NB4 (cell line): ENCODE measurements at regions not wholly inside any gene's neighbourhood (a gene's known extent, or its start where the extent isn't known, plus 50 kb on each side); places are given as distances from the start of the nearest gene placed in this dataset.
"Not testable (repeated sequence)": the region's sequence is repeated elsewhere in the genome, so short reads cannot be mapped to it uniquely, and the experiment has no call there.

Source experiments
- DNase-seq: peaks from one replicate; pipeline ENCODE4 v3.0.0; 2010; ENCODE audit warnings: low read depth
- H3K4me3 ChIP-seq: one replicate; pipeline ENCODE4 v1.5.1; 2011; ENCODE audit warnings: mild to moderate bottlenecking, low read depth, low read length, moderate library complexity
- CTCF ChIP-seq: IDR thresholded peaks from one replicate; pipeline ENCODE4 v1.5.1; 2012; ENCODE audit warnings: low read depth, low read length
- MYC ChIP-seq: IDR thresholded peaks from 2 replicates; pipeline ENCODE4 v1.6.1; 2011; ENCODE audit warnings: low read depth, low read length
- POLR2A ChIP-seq: IDR thresholded peaks from 2 replicates; pipeline ENCODE4 v1.6.1; 2011; ENCODE audit warnings: mild to moderate bottlenecking; ENCODE audit not compliant: insufficient read length; ENCODE audit errors: extremely low read depth
- TF ChIP-seq, protein P1 (sequence below): IDR thresholded peaks from 2 replicates; pipeline ENCODE4 v1.6.1; 2011; ENCODE audit warnings: low read depth, low read length

DNA sequence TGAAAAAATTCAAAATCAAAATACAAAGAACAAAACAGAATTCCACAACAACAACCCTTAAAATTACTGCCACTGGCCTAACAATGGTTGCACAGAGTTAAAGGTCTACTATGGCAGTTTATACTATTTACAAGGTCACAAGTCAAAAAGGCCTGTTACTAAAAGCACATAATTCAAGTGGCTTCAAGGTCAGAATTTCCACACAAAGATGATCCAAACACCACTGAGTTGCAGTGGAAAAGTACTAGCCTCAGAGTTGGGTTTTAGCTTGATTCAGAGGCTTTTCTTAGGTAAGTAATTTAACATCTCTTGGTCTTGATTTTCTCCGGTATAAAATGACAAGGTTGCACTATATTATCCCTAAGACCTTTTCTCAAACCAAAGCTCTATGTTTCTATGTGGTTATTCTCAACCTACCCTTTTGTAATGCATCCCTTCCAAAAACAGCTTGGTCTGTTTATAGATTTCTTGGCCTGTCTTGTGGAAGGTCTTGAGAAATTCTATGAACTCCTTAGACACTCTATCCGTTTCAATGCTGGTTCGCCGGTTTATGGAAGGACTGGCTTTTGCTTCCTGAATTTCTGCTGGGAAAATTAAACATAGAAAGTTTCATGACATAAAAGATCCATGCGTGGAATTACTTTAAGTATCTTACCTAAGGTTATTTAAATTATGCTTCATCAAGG is 69.5 kb downstream of the MDH2 start:
- H3K4me3 ChIP-seq, DNase-seq: not testable (repeated sequence)

DNA sequence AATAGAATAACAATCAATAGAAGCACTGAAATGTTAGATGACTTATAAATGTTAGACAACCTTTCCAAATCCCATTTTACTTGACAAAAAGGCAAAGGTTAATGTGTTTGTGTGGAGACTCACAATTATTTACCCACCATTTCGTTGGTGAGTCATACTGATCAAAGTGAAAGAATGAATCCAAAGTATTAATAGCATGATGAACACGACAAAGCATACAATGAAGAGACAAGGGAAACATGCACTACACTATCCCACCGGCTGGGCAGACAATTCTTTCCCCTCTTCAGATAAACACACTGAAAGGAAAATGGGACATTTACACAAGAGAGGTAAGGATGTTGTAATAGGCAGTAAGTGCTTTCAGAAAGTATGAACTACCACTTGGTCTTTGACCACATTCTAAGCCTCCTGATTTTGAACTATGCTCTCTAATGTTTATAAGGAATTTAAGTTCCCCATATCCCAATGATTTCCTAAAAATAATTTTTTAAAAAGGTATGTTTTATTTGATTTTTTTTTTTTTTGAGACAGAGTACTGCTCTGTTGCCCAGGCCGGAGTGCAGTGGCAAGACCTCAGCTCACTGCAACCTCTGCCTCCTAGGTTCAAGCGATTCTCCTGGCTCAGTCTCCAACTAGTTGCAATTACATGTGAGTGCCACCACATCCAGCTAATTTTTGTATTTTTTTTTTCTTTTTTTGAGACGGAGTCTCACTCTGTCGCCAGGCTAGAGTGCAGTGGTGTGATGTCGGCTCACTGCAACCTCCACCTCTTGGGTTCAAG is 70.5 kb downstream of the MDH2 start:
- not testable (repeated sequence) for H3K4me3 ChIP-seq, DNase-seq

- H3K4me3 ChIP-seq, result no peak overlapping the region
- TF ChIP-seq, protein P1, sequence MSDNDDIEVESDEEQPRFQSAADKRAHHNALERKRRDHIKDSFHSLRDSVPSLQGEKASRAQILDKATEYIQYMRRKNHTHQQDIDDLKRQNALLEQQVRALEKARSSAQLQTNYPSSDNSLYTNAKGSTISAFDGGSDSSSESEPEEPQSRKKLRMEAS, result no peak
- TF ChIP-seq CTCF, result no peak
- TF ChIP-seq POLR2A, result no peak
- no peak for TF ChIP-seq MYC
- no peak for DNase-seq
Measured at GRCh38 chr7:76121044-76121443, 73.1 kb downstream of the MDH2 start.

GRCh38 chr7:76122516-76123239 is 74.8 kb downstream of the MDH2 start:
- no peak overlapping the region for H3K4me3 ChIP-seq
- DNase-seq, result peak; percentile 45
- TF ChIP-seq CTCF (no peak), POLR2A (no peak), MYC (no peak)
- TF ChIP-seq, protein P1, result no peak

DNA sequence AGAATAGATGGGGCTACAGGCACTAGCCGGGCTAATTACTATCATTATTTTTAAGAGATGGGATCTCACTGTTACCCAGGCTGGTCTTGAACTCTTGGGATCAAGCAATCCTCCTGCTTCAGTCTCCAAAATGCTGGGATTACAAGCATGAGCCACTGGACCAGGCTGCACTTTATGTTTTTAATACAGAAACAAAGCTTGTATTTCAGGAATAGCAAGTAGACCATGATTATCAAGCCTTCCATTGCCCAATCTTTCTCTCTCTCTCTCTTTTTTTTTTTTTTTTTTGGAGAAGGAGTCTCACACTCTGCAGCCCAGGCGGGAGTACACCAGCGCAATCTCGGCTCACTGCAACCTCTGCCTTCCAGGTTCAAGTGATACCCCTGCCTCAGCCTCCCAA is 75.4 kb downstream of the MDH2 start:
- no peak for DNase-seq
- no peak overlapping the region for H3K4me3 ChIP-seq
- TF ChIP-seq, protein P1, result no peak
- no peak for TF ChIP-seq MYC
- TF ChIP-seq CTCF, result no peak
- no peak for TF ChIP-seq POLR2A

- no peak for DNase-seq
- H3K4me3 ChIP-seq, result no peak overlapping the region
- TF ChIP-seq, protein P1, result no peak
- TF ChIP-seq MYC, result no peak
- TF ChIP-seq CTCF, result no peak
- TF ChIP-seq POLR2A, result no peak
Measured at GRCh38 chr7:76125560-76125959, 76.1 kb upstream of the SRRM3 start.
